RWPE1 (cell line): ENCODE measurements at regions not wholly inside any gene's neighbourhood (a gene's known extent, or its start where the extent isn't known, plus 50 kb on each side); places are given as distances from the start of the nearest gene placed in this dataset.

ENCODE experiments used
- CTCF ChIA-PET: fragments of 350-600 bp; sonication (Branson Sonifier 250); formaldehyde crosslinking; extraction: SDS; loops from one replicate; lab custom pipeline; 2021; lab: Yijun Ruan, JAX
- POLR2A ChIA-PET: fragments of 400-600 bp; formaldehyde crosslinking; extraction: SDS; loops from one replicate; lab custom pipeline; 2020; ENCODE audit warnings: antibody characterized with exemption; ENCODE audit not compliant: low non-redundant PET; lab: Yijun Ruan, JAX
- DNase-seq: peaks from one replicate; pipeline ENCODE4 v3.0.0; 2012; ENCODE audit warnings: low spot score
- H3K27ac ChIP-seq: fragments of 450-650 bp; 2 replicates; pipeline ENCODE4 v1.5.1; 2017
- TF ChIP-seq, protein P1 (sequence below): fragments of 450-650 bp; conservative IDR thresholded peaks from 2 replicates; pipeline ENCODE4 v1.5.1; 2017; ENCODE audit warnings: low read depth, mild to moderate bottlenecking

- H3K27ac ChIP-seq, result no peak overlapping the region
- TF ChIP-seq, protein P1, sequence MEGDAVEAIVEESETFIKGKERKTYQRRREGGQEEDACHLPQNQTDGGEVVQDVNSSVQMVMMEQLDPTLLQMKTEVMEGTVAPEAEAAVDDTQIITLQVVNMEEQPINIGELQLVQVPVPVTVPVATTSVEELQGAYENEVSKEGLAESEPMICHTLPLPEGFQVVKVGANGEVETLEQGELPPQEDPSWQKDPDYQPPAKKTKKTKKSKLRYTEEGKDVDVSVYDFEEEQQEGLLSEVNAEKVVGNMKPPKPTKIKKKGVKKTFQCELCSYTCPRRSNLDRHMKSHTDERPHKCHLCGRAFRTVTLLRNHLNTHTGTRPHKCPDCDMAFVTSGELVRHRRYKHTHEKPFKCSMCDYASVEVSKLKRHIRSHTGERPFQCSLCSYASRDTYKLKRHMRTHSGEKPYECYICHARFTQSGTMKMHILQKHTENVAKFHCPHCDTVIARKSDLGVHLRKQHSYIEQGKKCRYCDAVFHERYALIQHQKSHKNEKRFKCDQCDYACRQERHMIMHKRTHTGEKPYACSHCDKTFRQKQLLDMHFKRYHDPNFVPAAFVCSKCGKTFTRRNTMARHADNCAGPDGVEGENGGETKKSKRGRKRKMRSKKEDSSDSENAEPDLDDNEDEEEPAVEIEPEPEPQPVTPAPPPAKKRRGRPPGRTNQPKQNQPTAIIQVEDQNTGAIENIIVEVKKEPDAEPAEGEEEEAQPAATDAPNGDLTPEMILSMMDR, result no peak
- POLR2A ChIA-PET, result no interaction called here
- DNase-seq, result no peak
- CTCF ChIA-PET, result no interaction called here
Measured at GRCh38 chr5:2185646-2186471, 303.1 kb upstream of the IRX4 start.

DNA sequence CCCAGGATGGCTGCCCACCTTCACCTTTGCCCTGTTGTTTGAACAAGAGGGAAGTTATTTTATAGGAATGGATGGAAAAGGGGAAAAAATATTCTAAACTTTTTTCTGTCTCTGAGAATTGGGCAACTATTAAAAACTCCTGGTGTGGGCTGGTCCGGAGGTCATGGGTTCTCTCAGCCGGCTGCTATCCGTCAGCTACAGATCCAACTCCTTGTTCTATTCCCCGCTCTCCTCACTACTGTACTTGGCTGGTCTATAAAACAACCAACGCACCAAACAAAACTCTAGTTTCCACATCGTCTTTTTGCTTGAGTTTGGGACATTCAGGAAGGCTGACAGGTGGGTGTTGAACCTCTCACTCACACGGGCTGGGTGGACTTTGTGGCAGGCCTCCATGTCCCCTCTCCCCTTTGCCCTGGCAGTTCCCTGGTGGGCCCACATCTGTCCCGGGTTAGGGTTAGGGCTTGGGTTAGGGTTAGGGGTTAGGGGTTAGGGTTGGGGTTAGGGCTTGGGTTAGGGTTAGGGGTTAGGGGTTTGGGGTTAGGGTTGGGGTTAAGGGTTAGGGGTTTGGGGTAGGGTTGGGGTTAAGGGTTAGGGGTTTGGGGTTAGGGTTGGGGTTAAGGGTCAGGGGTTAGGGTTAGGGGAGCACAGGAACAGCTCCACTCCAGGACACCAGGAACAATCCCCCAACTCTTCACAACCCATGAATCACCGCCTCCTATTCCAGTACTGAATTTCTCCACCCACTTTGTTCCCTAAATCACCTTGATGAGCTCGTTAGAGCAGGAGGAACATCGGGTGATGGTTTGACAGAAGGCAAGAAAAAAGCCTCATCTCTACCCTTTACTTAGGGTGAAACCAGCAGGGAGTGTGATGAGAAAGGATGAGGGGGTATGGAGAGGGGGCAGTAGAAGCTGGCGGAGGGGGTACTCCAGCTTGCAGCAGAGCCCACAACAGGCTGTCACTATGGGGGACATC, 302.1 kb upstream of the IRX4 start:
- ChIA-PET POLR2A (no interaction called here), CTCF (no interaction called here)
- H3K27ac ChIP-seq, result no peak overlapping the region
- TF ChIP-seq, protein P1, result no peak
- no peak for DNase-seq

GRCh38 chr5:2184026-2184366, 301.3 kb upstream of the IRX4 start:
- no peak overlapping the region for H3K27ac ChIP-seq
- no peak for DNase-seq
- ChIA-PET CTCF (no interaction called here), POLR2A (no interaction called here)
- TF ChIP-seq, protein P1, result no peak

GRCh38 chr5:2183154-2184025, 300.7 kb upstream of the IRX4 start:
- ChIA-PET POLR2A (no interaction called here), CTCF (no interaction called here)
- TF ChIP-seq, protein P1, result no peak
- no peak for DNase-seq
- H3K27ac ChIP-seq, result no peak overlapping the region

DNA sequence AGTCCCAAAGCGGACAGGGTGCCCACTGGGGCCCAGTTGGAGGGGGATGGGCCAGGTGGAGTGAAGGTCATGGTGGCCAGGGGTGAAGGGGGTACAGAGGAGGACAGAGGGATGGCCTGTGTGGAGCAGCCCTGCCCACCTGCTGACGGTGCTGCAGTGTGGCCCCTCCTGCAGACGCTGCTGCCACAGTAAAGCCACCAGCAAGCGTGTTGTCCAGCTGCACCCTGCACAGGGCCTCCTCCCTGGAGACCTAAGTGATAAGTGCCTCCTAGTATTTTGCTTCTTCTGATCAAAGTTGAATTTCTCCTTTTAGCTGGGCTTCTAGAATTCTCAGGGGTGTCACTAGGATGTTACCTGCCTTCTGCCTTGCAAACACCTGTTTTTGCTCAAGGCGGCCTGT, 299.3 kb upstream of the IRX4 start:
- DNase-seq, result no peak
- no peak overlapping the region for H3K27ac ChIP-seq
- TF ChIP-seq, protein P1, result no peak
- CTCF ChIA-PET, result no interaction called here
- POLR2A ChIA-PET, result no interaction called here

DNA sequence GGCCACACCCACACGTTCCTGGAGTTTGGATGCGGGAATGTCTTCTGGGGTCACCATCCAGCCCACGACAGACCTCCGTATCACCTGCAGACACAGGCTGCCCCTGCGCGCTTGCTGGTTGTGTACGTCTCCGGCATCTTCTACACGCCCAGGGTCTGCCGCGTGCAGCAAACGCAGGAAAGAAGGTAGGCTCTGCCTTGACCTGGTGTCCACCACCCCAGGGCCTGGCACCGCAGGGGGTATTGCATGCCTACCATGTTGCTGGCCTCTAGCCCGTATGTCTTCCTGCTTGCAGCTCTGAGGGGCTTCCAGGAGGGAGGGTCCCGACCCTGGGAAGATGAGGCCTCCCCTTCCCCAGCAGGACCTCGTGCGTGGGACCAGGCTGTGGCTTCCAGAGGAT, 298.8 kb upstream of the IRX4 start:
- DNase-seq, result no peak
- CTCF ChIA-PET, result no interaction called here
- POLR2A ChIA-PET, result no interaction called here
- H3K27ac ChIP-seq, result no peak overlapping the region
- TF ChIP-seq, protein P1, result no peak
